ENCODE measurements at regions not wholly inside any gene's neighbourhood (a gene's known extent, or its start where the extent isn't known, plus 50 kb on each side); places are given as distances from the start of the nearest gene placed in this dataset.
"Not testable (repeated sequence)": the region's sequence is repeated elsewhere in the genome, so short reads cannot be mapped to it uniquely, and the experiment has no call there.

GRCh38 chr2:207216457-207216856 is 50.7 kb upstream of the KLF7 start:
- DNase-seq, result no peak

DNA sequence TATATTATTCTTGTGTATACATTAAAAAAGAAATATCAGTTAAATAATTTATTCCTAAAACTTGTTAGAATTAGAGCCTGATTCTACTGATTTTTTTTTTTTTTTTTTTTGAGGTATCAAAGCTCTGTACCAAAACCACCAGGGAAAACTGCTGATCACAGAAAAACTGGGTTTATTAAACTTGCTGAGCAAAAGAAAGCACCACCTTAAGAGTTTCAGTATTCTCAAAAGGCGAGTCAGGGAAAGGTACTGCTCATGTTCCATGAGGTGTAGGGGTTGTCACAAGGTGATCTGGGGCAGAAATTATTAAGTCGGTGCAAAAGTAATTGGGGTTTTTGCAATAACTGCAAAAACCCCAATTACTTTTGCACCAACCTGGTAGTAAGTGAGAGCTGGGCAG is 51.7 kb upstream of the KLF7 start:
- DNase-seq, result no peak

GRCh38 chr2:207219081-207219630 is 53.4 kb upstream of the KLF7 start:
- DNase-seq, result no peak

DNA sequence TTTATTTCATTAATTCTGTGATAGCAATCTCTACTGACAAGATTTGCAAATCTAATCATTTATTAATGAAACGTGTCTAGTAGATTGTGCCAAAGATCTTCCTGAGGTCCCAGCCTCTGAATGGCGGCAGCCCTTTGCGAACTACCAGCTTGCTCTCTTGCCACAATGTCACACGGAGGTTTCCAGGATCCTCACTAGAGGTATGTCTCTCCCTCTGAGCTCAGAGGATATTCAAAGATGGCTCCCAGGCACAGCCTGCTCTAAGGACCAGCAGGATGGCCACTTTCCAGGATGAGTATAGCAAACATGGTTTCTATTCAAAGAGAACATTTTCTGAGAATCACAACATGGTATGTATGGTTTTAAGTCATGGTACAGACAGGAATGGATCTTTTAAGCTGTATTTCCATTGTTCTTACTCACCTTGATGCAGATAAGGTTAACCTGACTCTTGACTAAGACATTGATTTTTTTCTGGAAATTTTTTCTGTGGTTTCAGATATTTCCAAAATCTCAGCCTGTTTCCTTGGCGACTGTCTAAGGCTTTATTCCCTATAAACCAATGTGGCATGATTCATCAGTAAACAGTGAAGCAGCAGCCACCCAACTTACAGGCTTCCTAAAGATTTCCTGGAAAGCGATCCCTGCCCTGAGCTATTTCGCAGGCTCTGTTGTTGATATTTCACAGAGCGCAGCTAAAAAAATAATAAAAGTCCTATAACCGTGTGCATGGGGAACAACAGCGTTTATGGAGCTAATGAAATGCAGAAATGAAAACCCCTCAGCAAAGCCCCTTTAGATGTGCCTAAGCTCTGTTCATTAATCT is 54.1 kb upstream of the KLF7 start:
- no peak for DNase-seq

- no peak for DNase-seq
Measured at GRCh38 chr2:207221731-207222130, 56.0 kb upstream of the KLF7 start.

GRCh38 chr2:207223051-207223450 is 57.3 kb upstream of the KLF7 start:
- peak; percentile 83 for DNase-seq

DNA sequence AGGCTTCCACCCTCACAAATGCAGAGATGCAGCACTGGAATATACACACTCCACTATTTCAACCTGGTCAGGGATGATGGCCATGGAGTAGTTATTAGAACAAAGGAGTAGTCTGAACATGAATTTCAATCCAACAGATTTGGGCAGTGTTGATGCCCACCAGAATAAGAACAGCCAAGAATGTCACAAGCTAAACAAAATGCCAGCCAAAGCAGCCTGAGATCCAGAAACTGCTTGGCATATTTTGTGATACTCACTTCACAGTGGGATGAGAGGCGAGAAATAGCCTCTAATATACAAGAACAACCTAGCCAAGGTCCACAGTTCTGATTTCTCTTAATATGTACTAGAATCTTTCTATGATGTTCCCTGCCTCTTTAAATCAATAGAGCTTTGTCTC is 58.6 kb upstream of the KLF7 start:
- no peak for DNase-seq

DNA sequence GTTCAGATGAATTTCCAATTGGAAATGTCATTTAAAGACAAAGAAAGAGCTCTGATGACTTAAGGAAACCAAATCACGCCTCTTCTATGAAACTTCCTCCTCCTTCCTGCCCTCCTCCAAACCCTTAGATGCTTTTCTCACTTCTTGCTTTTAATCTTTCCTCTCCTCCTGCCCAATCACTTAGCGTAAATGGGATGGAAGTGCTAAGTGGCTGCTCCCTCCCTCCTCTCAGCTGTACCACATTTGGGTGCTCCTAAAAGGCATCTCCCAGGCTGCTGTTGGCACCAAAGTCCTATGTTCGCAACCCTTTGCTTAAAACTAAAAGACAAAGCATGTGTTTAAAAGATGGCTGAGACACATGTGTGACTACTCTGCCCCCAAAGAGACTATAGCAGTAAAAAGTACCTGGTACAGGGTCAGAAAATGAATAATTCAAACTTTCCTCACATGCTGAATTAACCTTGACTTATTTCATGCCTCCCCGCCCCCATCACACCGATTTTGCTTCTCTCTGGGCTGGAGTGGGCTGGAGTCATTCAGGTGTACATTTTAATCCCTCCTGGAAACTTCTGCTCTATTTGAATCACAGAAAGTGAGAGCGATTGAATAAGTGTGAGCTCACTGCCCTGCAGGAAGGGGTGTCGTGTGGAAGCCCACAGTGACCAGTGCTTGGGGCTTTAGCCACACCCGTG is 59.2 kb upstream of the KLF7 start:
- peak; percentile 34 for DNase-seq

GRCh38 chr2:207225773-207226172 is 60.0 kb upstream of the KLF7 start:
- DNase-seq, result no peak

- DNase-seq, result no peak
Measured at GRCh38 chr2:207226243-207226642, 60.5 kb upstream of the KLF7 start.

GRCh38 chr2:207226671-207227061 is 60.9 kb upstream of the KLF7 start:
- DNase-seq, result peak; percentile 36

- no peak for DNase-seq
Measured at GRCh38 chr2:207227062-207227748, 61.5 kb upstream of the KLF7 start.

DNA sequence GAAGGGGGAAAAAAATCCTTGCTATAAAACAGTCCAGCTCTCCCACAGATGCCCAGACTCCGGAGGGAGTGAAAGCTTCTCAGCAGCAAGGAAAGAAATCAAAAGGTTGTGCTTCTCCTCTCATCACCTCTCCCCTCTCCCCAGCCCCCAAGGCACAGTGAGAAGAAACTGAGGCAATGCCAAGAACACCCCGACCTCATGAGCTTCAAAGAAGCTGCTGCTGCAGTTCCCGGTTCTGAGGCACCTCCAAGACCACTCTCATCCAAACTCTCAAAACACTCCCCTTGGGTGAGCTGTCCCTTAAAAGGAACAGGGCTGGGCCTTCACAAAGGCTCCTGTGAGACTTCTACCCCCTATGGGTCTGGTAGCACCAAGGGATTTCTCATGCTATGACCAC is 62.0 kb upstream of the KLF7 start:
- DNase-seq, result no peak

- DNase-seq, result no peak
Measured at GRCh38 chr2:207228402-207228801, 62.7 kb upstream of the KLF7 start.

GRCh38 chr2:207229161-207229560 is 63.4 kb upstream of the KLF7 start:
- DNase-seq, result no peak

DNA sequence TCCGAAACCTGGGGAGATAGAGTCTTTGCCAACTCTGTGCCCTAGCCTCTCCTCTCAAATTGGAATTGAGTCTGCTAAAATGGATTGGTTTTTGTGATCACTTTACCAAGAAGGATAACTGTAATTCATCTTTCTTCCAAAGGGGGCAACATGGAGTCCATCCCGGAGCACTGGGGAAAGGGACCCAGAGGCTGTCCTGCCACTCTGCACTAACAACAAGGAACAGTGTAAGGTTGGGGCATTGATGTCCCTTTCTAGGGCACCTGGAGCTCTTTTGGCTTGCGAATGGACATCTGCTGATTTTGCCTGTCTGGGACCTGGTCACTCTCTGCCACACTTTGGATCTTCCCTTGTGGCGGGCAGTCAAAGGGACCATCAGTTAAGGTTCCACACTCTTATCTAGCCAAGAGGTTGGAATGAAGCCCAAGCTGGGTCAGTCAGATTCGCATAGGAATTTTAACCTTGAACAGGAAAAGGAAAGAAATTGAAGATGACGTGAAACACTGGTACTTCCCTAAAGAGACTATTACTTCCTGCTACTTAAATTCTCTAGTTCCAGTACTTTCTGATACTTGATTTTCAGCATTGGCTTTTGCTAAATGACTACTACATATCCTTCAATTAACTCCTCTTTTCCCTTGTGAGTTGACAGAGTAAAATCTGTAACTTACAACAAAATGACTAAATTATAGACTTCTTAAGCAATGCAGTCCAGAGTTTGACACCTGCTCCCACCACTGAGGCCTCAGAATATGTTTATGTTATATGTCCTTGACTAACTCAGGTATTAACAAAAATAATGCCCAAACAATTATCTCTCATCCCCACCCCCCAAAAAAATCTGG is 64.7 kb upstream of the KLF7 start:
- peak; percentile 41 for DNase-seq

DNA sequence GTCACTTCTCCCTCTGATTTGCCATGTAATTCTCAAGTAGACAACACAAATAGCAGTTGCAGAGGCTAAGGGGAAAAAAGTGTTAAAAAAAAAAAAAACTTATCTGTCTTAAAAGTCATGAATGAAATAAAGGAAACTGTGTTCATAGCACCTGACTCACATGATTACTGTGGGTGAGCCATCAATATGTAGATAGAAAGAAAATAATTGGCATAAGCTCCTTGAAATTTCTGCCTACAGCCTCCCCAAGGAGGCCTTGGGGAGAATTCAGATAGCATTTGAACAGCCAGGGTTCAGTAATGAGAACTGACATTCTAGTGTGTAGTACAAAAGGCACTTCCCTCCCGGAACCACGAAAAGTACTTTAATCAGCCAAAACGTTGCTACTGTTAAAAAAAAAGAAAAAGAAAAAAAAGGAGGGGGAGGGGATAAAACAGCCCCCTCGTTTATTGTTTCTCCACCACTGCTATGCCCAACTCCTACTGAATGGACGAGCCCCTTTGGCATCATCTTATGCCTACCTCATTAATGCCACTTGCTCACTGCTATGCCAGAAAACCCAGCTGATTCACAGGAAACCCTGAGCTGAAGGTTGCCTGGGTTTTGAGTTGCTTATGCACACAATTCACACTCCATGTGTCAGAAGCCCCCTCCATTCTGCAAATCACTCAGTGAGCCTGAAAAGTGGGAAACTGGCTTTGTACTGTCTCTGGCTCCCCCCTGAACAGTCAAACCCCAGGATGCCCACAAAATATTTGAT is 65.5 kb upstream of the KLF7 start:
- no peak for DNase-seq

DNA sequence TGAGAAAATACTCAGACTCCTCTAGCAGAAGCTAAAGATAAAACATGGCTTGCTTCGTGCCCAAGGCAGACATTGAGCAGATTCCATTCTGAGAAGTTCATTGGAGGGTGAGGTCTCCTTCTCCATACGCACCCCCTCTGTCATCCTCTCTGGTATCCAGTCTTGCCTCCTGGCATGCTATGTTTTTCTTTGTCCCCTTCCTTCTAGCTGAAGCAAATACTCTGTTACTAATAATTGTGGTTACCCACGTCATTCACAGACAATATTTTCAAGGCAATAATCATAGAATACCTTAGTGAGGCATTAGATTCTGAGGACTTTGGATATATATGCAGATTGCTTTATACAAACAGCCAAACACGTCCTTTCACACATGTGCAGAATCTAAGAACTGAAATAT is 66.2 kb upstream of the KLF7 start:
- DNase-seq, result no peak

- not testable (repeated sequence) for DNase-seq
Measured at GRCh38 chr2:207233141-207233540, 67.4 kb upstream of the KLF7 start.

- DNase-seq, result no peak
Measured at GRCh38 chr2:207233731-207234130, 68.0 kb upstream of the KLF7 start.

- DNase-seq, result no peak
Measured at GRCh38 chr2:207235621-207236020, 69.9 kb upstream of the KLF7 start.
